Bronchial epithelial cell (primary cell): ENCODE measurements at regions not wholly inside any gene's neighbourhood (a gene's known extent, or its start where the extent isn't known, plus 50 kb on each side); places are given as distances from the start of the nearest gene placed in this dataset.
A peak's percentile ranks its signal among the peaks of the same experiment; 100 is the strongest.

Experiments
- DNase-seq: peaks from one replicate; pipeline ENCODE4 v3.0.0-alpha.2; 2010; ENCODE audit warnings: low read depth
- FAIRE-seq: peaks from 2 replicates; lab custom pipeline; 2011; peaks lifted over from hg19 to GRCh38; lab: Jason Lieb, UNC
- H3K27me3 ChIP-seq: 2 replicates; pipeline ENCODE4 v1.5.1; 2011; ENCODE audit warnings: low read length; ENCODE audit not compliant: control insufficient read depth, insufficient read depth
- H3K36me3 ChIP-seq: 2 replicates; pipeline ENCODE4 v1.5.1; 2011; ENCODE audit warnings: low read length; ENCODE audit not compliant: control insufficient read depth, insufficient read depth
- H3K4me3 ChIP-seq: 2 replicates; pipeline ENCODE4 v1.5.1; 2011; ENCODE audit warnings: mild to moderate bottlenecking, low read depth, low read length, control low read depth
- CTCF ChIP-seq: IDR thresholded peaks from 2 replicates; pipeline ENCODE4 v1.5.1; 2011; ENCODE audit warnings: mild to moderate bottlenecking, moderate library complexity, low read length, control low read depth, inconsistent platforms; ENCODE audit not compliant: insufficient read depth, severe bottlenecking

GRCh38 chr5:124410539-124411488, 335.6 kb downstream of the ZNF608 start:
- Histone ChIP-seq H3K27me3 (no peaks in the 10 kb centered on the region), H3K4me3 (no peak overlapping the region), H3K36me3 (no peaks in the 10 kb centered on the region)
- DNase-seq, result no peak
- TF ChIP-seq CTCF, result no peak
- no peak for FAIRE-seq

- Histone ChIP-seq H3K4me3 (no peak overlapping the region), H3K36me3 (no peaks in the 10 kb centered on the region), H3K27me3 (no peaks in the 10 kb centered on the region)
- DNase-seq (peak; percentile 59), FAIRE-seq (no peak)
- TF ChIP-seq CTCF, result no peak
Measured at GRCh38 chr5:124408738-124409453, 337.5 kb downstream of the ZNF608 start.

GRCh38 chr5:124404796-124405195, 341.6 kb downstream of the ZNF608 start:
- no peaks in the 10 kb centered on the region for H3K36me3 ChIP-seq
- TF ChIP-seq CTCF, result no peak
- H3K27me3 ChIP-seq, result no peaks in the 10 kb centered on the region
- peak; percentile 17 for DNase-seq
- H3K4me3 ChIP-seq, result no peak overlapping the region
- no peak for FAIRE-seq

- FAIRE-seq (no peak), DNase-seq (no peak)
- Histone ChIP-seq H3K27me3 (no peaks in the 10 kb centered on the region), H3K4me3 (no peak overlapping the region), H3K36me3 (no peaks in the 10 kb centered on the region)
- TF ChIP-seq CTCF, result no peak
Measured at GRCh38 chr5:124403281-124403680, 343.2 kb downstream of the ZNF608 start.

- TF ChIP-seq CTCF, result no peak
- Histone ChIP-seq H3K36me3 (no peaks in the 10 kb centered on the region), H3K27me3 (no peaks in the 10 kb centered on the region), H3K4me3 (no peak overlapping the region)
- DNase-seq (peak; percentile 90), FAIRE-seq (no peak)
Measured at GRCh38 chr5:124402144-124402581, 344.3 kb downstream of the ZNF608 start.
